ENCODE measurements at regions not wholly inside any gene's neighbourhood (a gene's known extent, or its start where the extent isn't known, plus 50 kb on each side); places are given as distances from the start of the nearest gene placed in this dataset.
A peak's percentile ranks its signal among the peaks of the same experiment; 100 is the strongest.

GRCh38 chr1:229098903-229099578 is 171.9 kb upstream of the RAB4A start:
- no peak for DNase-seq

DNA sequence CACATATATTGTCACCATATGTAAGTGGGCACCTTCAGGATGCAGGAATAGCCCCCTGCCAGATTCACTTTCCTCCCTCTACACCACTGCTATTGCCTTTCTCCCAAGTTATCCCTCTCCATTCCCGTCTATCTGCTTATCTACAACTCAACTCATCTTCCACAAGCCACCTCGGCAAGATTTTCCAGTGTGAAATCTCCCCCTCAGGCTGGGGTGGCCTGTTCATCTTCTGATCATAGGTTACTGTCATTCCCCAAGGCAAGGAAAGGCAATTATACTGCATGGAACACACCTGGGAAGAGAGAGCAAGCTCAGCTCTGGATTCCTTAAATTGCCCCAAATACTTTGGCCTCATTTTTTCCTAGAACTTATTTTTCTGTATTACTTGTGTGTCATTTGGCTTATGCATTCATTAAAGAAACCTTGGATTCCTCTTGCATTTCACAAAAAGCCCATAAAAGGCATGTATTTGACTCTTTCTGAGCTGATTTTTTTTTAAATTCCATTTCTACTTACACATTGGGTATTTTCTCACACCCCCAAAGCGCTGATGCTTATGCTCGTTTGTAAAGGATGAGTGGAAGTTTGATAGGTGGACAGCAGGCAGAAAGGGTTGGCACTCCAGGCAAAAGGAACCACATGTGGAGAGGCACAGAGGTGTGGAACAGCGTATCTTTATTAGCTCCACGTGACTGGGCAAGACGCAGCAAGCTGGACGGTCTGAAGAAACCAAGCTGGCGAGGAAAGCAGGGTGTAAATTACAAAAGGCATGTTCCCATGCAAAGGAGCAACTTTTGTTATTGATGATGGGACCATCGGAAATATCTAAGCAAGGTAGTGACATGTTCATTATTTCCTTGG is 169.7 kb upstream of the RAB4A start:
- DNase-seq: no peak

- DNase-seq: no peak
Observed at GRCh38 chr1:229102741-229103391, 168.0 kb upstream of the RAB4A start.

- DNase-seq: no peak
Observed at GRCh38 chr1:229104654-229105053, 166.3 kb upstream of the RAB4A start.

DNA sequence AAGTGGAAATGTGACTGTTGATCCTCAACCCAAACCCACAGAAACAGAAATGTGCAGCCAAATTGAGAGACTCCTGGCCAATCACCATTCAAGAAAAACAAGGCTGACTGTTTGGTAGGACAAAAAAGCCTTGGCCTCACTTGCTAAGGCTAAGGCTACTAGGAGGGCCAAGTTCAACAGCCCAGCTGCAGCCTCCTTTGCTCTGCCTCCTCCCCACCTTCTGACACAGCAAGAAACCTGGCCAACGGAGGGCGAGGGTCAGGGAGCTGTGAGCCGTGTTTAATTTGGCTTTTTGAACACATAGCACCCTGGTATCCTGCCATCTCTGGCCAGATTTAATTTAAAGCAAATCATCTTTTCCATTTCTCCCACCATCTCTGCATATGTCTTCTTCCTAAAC is 165.8 kb upstream of the RAB4A start:
- no peak for DNase-seq

GRCh38 chr1:229105822-229106525 is 164.9 kb upstream of the RAB4A start:
- DNase-seq: no peak

DNA sequence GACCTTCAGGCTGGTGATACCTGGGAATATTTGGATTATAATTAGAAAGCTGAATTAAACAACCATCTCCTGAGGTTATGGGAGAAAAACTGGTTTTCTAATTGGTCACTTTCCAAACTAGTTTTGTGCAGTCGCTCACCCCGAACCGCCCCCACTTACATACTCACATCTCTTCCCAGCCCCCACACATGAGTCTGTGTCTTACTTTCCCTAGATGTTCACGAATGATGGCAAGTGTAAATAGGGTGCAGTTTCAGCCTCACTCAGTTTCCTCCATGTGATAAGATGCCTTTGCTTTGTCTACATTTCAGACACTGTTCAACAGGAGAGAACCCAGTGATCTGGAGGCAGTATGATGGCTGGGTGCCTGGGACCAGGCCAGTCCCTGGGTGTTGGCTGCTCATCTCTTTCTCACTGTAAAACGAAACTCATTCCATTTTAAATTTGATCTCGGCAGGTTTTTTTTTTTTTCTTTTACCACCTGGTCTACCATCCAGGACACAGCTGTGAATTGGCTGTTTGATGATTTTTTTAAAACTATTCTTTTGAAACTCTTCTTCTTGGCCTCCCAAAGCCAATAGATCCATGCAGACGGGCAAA is 164.3 kb upstream of the RAB4A start:
- DNase-seq: no peak

GRCh38 chr1:229107304-229107815 is 163.6 kb upstream of the RAB4A start:
- DNase-seq: no peak

DNA sequence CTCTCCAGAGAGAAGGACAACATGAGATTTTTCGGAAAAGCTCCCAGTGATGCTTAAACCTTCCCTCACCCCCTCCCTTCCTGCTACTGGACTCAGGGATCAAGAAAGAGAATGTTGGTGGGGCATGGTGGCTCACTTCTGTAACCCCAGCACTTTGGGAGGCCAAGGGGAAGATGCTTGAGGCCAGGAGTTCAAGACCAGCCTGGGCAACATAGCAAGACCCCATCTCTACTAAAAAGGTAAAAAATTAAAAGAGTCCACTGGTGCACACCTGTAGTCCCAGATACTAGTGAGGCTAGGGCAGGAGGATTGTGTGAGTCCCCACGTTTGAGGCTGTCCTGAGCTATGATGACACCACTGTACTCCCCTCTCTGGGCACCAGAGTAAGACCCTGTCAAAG is 162.9 kb upstream of the RAB4A start:
- no peak for DNase-seq

DNA sequence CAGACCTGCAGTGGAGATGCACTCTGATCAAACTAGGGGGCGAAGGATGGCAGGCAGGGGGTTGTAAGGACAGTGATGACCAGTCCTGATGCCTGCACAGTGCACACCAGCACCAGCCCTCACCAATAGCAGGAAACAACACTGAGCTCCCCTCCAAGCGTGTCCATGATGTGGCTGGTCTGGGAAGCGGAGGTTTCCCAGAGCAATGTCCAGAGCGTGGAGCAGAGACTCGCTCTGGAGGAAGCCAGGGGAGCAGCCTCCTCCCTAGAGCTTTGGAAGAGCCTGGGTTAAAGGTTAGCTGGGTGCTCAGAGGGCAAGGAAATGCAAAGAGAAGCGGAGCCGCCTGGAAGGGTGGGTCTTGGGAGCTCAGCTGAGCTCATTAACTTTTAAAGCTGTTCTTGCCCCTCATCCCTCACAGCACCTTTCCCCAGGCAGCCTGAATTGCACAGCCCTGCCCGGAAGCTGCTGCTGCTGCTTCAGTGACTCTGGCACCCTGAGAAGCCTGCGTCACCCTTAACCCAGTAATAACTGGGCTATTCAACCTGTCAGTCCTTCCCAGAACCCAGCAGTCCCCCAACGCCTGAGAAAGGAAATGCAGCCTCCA is 162.2 kb upstream of the RAB4A start:
- DNase-seq: no peak

GRCh38 chr1:229109320-229109761 is 161.6 kb upstream of the RAB4A start:
- DNase-seq: no peak

GRCh38 chr1:229110986-229111385 is 159.9 kb upstream of the RAB4A start:
- DNase-seq: no peak

DNA sequence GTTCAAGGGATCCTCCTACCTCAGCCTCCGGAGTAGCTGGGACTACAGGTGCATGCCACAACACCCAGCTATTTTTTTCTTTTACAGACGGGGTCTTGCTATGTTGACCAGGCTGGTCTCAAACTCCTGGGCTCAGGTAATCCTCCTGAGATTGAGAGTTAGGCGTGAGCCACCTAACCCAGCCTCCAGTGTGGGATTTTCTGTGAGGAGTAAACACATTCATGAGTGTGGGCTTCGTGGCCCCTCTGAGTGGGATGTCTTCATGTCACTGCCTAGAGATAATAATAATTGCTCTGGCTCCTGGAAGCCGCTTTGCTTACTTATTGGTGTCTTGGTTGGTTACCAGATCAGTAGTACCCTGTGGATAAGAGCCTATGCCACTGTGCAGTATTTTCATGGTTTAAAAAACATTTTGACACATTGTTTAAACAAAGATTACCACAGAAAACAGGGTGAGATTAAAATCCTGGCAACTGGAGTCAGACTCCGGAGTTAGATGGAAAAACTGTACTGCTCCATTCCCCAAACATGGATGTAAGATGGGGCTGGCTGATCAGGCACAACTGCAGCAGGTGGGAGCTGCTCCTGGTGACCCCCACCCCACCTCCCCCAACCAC is 159.1 kb upstream of the RAB4A start:
- DNase-seq: no peak

DNA sequence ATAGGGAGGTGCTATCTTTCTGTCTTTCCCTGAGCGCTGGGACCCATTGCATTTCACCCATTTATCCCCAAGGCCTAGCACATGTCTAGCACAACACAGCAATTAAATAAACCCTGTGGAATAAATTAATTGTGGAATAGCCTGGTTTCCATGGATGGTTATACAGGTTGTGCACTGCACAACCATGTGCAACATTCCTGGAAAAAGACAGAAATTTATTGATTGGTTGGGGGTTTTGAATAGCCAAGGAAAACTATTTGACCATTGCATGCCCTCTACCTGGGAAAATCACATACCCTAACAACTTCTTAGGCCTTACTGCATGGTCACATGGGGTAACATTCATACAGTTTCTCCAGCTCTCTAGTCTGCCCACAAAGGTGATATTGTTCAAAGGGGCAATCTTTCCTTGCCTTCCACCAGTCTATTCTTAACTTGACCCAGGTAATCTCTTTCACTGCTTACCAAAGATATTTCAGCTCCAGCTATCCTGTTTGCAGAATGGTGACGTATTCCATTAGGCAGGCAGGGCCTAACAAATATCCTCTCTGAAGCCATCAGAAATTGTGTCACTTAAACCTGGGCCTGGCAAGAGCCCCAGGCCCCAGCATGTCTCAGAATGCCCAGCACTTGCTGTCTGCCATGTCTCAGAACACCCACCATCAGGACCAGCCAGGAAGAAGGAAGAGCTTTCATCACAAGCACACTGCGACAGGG is 157.9 kb upstream of the RAB4A start:
- no peak for DNase-seq

DNA sequence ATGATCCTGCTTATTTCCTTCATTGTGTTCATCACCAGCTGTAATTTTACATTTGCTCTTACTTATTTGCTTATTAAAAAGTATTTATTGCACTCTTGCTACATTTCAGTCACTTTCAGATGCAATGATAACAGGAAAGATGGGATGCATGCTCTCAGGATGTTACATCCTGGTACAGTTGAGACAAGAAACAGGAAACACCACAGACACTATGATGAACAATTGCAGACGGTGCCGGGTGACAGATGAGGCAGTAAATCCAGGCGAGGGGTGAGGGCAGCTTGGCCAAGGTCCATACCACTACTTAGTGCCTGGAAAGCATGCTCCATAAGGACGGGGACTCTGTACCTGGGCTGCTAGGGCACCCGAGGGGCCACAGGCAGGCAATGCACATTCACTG is 156.6 kb upstream of the RAB4A start:
- peak; percentile 16 for DNase-seq

- no peak for DNase-seq
Observed at GRCh38 chr1:229114850-229115365, 156.0 kb upstream of the RAB4A start.

DNA sequence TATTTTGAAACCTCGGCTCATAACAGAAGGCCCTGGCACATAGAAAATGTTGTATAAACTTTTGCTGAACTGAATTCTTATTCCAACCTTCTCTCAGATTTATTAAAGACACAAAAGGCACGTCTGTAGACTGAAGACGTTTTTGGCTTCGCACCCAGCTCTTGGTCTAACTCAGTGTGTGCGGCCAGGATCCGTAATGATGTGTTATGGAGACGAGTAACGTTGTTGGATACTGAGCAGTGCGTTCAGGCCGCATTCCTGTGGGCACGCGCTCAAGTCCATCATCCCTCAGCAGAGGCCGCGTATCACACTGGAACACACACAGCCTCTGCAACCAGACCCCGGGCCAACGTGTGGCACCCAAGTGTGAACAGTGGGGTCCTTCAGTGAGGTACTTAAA is 154.8 kb upstream of the RAB4A start:
- DNase-seq: no peak

DNA sequence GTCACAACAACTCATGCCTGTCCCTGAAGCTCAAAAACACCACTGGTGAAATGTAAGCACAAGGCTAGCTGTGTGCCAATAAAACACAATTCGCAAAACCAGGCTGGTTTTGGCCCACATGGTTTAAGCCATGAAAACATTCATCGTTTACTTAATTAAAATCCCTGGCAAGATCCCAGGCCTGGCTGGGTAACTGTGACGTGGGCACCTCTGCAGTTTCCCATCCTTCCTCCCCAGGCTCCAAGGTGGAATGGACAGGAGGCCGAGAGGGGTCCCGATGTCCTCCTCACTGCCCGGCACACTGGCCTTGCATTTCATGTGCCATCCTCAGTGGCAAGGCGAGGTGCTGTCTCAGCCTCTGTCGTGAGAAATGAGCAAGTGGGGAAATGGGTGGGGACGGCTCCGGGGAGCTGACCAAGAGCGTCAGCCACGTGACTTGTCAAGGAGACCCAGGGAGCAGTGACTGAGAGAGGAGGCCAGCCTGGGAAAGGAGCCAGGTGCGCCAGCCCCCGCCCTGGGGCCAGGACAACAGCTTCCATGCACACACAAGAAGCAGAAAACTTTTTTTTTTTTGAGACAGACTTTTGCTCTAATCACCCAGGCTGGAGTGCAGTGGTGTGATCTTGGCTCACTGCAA is 153.1 kb upstream of the RAB4A start:
- peak; percentile 51 for DNase-seq

DNA sequence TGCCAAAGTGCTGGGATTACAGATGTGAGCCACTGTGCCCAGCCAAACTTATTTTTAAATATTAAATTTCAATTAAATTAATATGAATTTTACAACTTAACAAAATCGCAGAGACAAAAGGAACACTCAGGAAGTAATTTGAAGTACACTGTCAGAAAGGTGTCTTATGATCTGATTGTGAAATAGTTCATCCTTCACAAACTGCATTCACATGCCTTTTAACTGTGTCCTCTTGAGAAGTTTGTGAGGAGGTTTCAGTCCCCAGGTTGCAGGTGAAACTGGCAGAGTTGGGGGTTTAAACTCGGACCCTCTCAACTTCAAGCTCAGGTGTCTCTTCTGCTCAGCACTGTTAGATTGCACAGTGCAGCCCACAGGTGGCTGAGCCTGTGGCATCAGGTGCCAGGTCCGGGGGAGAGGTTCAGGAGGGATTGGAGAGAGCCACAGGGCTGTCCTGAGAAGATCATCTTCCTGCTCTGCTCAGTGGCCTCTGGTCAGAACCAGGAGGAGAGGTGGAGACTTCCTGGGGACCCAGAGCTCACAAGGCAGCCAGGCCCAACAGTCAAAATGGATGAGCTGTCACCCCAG is 152.3 kb upstream of the RAB4A start:
- DNase-seq: no peak

DNA sequence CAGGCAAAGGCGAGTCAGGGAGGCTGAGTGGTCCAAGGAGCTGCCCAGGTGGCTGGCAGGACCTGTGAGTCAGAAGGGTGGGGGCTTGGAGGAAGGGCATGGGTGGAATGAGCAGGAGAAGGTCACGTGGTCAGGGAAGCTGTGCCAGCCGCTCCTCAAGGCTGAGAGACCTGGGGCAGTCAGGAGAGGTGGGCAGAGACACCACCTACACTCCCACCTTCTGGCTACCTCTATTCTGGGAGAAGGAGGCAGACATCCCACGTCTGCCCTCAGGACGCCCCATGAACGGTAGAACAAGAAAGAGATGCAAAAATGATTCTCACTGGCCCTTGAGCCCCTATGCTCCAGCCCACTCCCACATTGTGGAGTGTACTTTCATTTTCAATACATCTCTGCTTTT is 151.8 kb upstream of the RAB4A start:
- no peak for DNase-seq
